Body of pancreas (tissue), 4 donors: ENCODE measurements at regions not wholly inside any gene's neighbourhood (a gene's known extent, or its start where the extent isn't known, plus 50 kb on each side); places are given as distances from the start of the nearest gene placed in this dataset.
"Not testable (repeated sequence)": the region's sequence is repeated elsewhere in the genome, so short reads cannot be mapped to it uniquely, and the experiment has no call there.

Experiments
- ATAC-seq: fragments of 150-250 bp; one replicate; pipeline ENCODE4 v1.9.1; 2016
- DNase-seq, 4 donors: peaks; one replicate each; pipeline ENCODE4 v3.0.0-alpha.2; 2019
- H3K27ac ChIP-seq, 4 donors: fragments of 200-600 bp; sonication (generic); 1 replicate in 3 of 4; 2 replicates in 1 of 4; pipeline versions ENCODE4 v1.5.1 to v1.6.1; 2016 to 2019; ENCODE audit warnings: mild to moderate bottlenecking in 1 of 4, mixed read lengths in 1 of 4, moderate library complexity in 1 of 4
- H3K27me3 ChIP-seq, 2 donors: fragments of 200-600 bp; sonication (generic); one replicate each; pipeline ENCODE4 v1.6.0; 2016; ENCODE audit warnings: mild to moderate bottlenecking in 1 of 2
- H3K36me3 ChIP-seq, 2 donors: fragments of 200-600 bp; sonication (generic); replicated peaks in 1 of 2; 2 replicates each; pipeline ENCODE4 v1.5.1; 2016; ENCODE audit warnings: low read depth in 2 of 2; ENCODE audit not compliant: insufficient read depth in 1 of 2
- H3K4me1 ChIP-seq: fragments of 200-600 bp; sonication (generic); one replicate; pipeline ENCODE4 v1.6.0; 2016
- H3K4me3 ChIP-seq, 2 donors: fragments of 200-600 bp; sonication (generic); 1 replicate in 1 of 2; 2 replicates in 1 of 2; pipeline ENCODE4 v1.5.1; 2016 to 2019
- H3K9me3 ChIP-seq, 3 donors: fragments of 200-600 bp; sonication (generic); 1 replicate in 2 of 3; 2 replicates in 1 of 3; pipeline ENCODE4 v1.5.1; 2016
- WGBS, 2 donors: methylation state at CpG; one replicate each; pipeline ENCODE4 v1.1.5; 2017; 5-methylcytosine and 5-hydroxymethylcytosine counted together
- intact Hi-C: fragments of 100-400 bp; cut with DNase I; formaldehyde crosslinking; loops from one replicate; pipeline ENCODE4 v1.15.1; 2023

- intact Hi-C loops, DNase-seq, ATAC-seq, H3K27ac ChIP-seq, H3K36me3 ChIP-seq, H3K27me3 ChIP-seq, H3K4me3 ChIP-seq, H3K9me3 ChIP-seq, H3K4me1 ChIP-seq: not testable (repeated sequence)
- 49 to 55% methylated on average over 6 of the region's 6 CpGs for WGBS, 2 donors
Observed at GRCh38 chr15:20247137-20247536, 294.5 kb downstream of the GOLGA6L6 start.

GRCh38 chr15:20246624-20247023, 295.0 kb downstream of the GOLGA6L6 start:
- ATAC-seq, H3K4me1 ChIP-seq, DNase-seq, H3K9me3 ChIP-seq, intact Hi-C loops, H3K27me3 ChIP-seq, H3K4me3 ChIP-seq, H3K27ac ChIP-seq, H3K36me3 ChIP-seq: not testable (repeated sequence)
- 53 to 57% methylated on average over 8 of the region's 8 CpGs for WGBS, 2 donors

- H3K4me3 ChIP-seq, H3K9me3 ChIP-seq, H3K27ac ChIP-seq, intact Hi-C loops, H3K4me1 ChIP-seq, ATAC-seq, DNase-seq, H3K36me3 ChIP-seq, H3K27me3 ChIP-seq: not testable (repeated sequence)
- WGBS, 2 donors: 52 to 57% methylated on average over 3 of the region's 3 CpGs
Observed at GRCh38 chr15:20245856-20246255, 295.7 kb downstream of the GOLGA6L6 start.

- H3K4me3 ChIP-seq, H3K4me1 ChIP-seq, DNase-seq, H3K9me3 ChIP-seq, intact Hi-C loops, H3K27ac ChIP-seq, H3K27me3 ChIP-seq, H3K36me3 ChIP-seq, ATAC-seq: not testable (repeated sequence)
- 58 to 69% methylated on average over 5 to 17 of the region's 17 CpGs for WGBS, 2 donors
Observed at GRCh38 chr15:20244792-20245191, 296.8 kb downstream of the GOLGA6L6 start.

- ATAC-seq, H3K27me3 ChIP-seq, DNase-seq, H3K4me1 ChIP-seq, H3K27ac ChIP-seq, H3K9me3 ChIP-seq, intact Hi-C loops, H3K4me3 ChIP-seq, H3K36me3 ChIP-seq: not testable (repeated sequence)
- 50 to 56% methylated on average over 12 of the region's 12 CpGs for WGBS, 2 donors
Observed at GRCh38 chr15:20243486-20244240, 297.9 kb downstream of the GOLGA6L6 start.

GRCh38 chr15:20240366-20240917, 301.2 kb downstream of the GOLGA6L6 start:
- intact Hi-C loops: not testable (repeated sequence)
- 59 to 69% methylated on average over 14 of the region's 14 CpGs for WGBS, 2 donors

GRCh38 chr15:20239186-20239585, 302.4 kb downstream of the GOLGA6L6 start:
- H3K36me3 ChIP-seq, H3K9me3 ChIP-seq, H3K4me3 ChIP-seq, intact Hi-C loops, DNase-seq, ATAC-seq, H3K27me3 ChIP-seq, H3K4me1 ChIP-seq, H3K27ac ChIP-seq: not testable (repeated sequence)
- 61% methylated on average over 4 of the region's 4 CpGs for WGBS, 2 donors

More at GRCh38 chr15:20240366-20240917, 301.2 kb downstream of the GOLGA6L6 start:
- H3K4me3 ChIP-seq, ATAC-seq, H3K27ac ChIP-seq, H3K27me3 ChIP-seq, H3K9me3 ChIP-seq, DNase-seq, H3K36me3 ChIP-seq, H3K4me1 ChIP-seq: not testable (repeated sequence)

GRCh38 chr15:20237256-20238020, 304.2 kb downstream of the GOLGA6L6 start:
- H3K4me1 ChIP-seq, ATAC-seq, H3K27ac ChIP-seq, H3K27me3 ChIP-seq, H3K4me3 ChIP-seq, H3K36me3 ChIP-seq, H3K9me3 ChIP-seq, intact Hi-C loops, DNase-seq: not testable (repeated sequence)
- 48 to 49% methylated on average over 13 of the region's 13 CpGs for WGBS, 2 donors

GRCh38 chr15:20235728-20236127, 305.9 kb downstream of the GOLGA6L6 start:
- H3K4me1 ChIP-seq, H3K36me3 ChIP-seq, H3K27ac ChIP-seq, ATAC-seq, intact Hi-C loops, H3K27me3 ChIP-seq, DNase-seq, H3K4me3 ChIP-seq, H3K9me3 ChIP-seq: not testable (repeated sequence)
- 58 to 62% methylated on average over 6 of the region's 6 CpGs for WGBS, 2 donors

- WGBS, 2 donors: 51 to 67% methylated on average over 12 of the region's 12 CpGs
- H3K4me1 ChIP-seq, H3K9me3 ChIP-seq, DNase-seq, H3K36me3 ChIP-seq, H3K4me3 ChIP-seq, H3K27me3 ChIP-seq, intact Hi-C loops, H3K27ac ChIP-seq, ATAC-seq: not testable (repeated sequence)
Observed at GRCh38 chr15:20234006-20234540, 307.5 kb downstream of the GOLGA6L6 start.

- ATAC-seq, intact Hi-C loops, DNase-seq, H3K27me3 ChIP-seq, H3K4me3 ChIP-seq, H3K9me3 ChIP-seq, H3K36me3 ChIP-seq, H3K4me1 ChIP-seq, H3K27ac ChIP-seq: not testable (repeated sequence)
- 52 to 56% methylated on average over 5 of the region's 5 CpGs for WGBS, 2 donors
Observed at GRCh38 chr15:20232457-20232856, 309.1 kb downstream of the GOLGA6L6 start.
